ENCODE measurements at regions not wholly inside any gene's neighbourhood (a gene's known extent, or its start where the extent isn't known, plus 50 kb on each side); places are given as distances from the start of the nearest gene placed in this dataset.
"Not testable (repeated sequence)": the region's sequence is repeated elsewhere in the genome, so short reads cannot be mapped to it uniquely, and the experiment has no call there.

DNA sequence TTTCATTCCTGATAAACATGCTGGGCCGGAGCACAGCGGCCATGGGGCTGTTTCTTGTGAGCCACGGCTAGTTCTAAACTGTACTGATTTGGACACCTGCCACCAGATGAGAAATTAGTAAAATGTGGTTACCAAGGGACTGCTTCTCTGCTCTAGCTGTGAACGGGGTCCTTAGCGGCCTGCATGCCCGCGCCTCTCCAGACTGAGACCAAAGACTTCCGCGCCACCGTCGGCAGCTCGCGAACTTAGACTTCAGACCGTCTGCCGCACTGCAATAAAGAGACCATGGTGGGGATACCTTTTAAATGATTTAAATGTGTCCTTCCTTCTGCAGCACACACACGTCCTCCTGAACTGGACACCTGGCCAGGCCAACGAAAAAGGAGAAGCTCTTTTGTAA is 116.4 kb downstream of the BMS1 start:
- ChIA-PET POLR2A (no interaction called here), CTCF (no interaction called here)
- H3K27ac ChIP-seq (ENCODE audit: low read depth in 1 of 2, low read length in 2 of 2), result no peak overlapping the region
- peaks cover 10% of the 10 kb centered on the region for H3K9me3 Mint-ChIP-seq
- H3K27ac Mint-ChIP-seq, result no peak overlapping the region
- H3K9me3 ChIP-seq (ENCODE audit: control insufficient read depth in 1 of 2, insufficient read depth in 1 of 2, low read length in 2 of 2), result peaks cover 12 to 44% of the 10 kb centered on the region in 2 experiments
- no peak overlapping the region for H3K4me3 Mint-ChIP-seq
- peaks cover 54% of the 10 kb centered on the region for H3K27me3 Mint-ChIP-seq
- no peaks in the 10 kb centered on the region for H3K4me1 ChIP-seq (ENCODE audit: insufficient read depth, low read length)
- H3K27me3 ChIP-seq (ENCODE audit: control insufficient read depth in 1 of 2, insufficient read depth in 2 of 2, low read length in 2 of 2), result peaks cover 34% of the 10 kb centered on the region in 2 experiments
- no peaks in the 10 kb centered on the region for H3K36me3 ChIP-seq (ENCODE audit: insufficient read depth, low read length)
- DNase-seq (no peak), ATAC-seq (ENCODE audit: poor library complexity) (no peak)
- TF ChIP-seq, protein P1, sequence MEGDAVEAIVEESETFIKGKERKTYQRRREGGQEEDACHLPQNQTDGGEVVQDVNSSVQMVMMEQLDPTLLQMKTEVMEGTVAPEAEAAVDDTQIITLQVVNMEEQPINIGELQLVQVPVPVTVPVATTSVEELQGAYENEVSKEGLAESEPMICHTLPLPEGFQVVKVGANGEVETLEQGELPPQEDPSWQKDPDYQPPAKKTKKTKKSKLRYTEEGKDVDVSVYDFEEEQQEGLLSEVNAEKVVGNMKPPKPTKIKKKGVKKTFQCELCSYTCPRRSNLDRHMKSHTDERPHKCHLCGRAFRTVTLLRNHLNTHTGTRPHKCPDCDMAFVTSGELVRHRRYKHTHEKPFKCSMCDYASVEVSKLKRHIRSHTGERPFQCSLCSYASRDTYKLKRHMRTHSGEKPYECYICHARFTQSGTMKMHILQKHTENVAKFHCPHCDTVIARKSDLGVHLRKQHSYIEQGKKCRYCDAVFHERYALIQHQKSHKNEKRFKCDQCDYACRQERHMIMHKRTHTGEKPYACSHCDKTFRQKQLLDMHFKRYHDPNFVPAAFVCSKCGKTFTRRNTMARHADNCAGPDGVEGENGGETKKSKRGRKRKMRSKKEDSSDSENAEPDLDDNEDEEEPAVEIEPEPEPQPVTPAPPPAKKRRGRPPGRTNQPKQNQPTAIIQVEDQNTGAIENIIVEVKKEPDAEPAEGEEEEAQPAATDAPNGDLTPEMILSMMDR (IDR thresholded peaks at IDR 0.05), result no peak
- no peaks in the 10 kb centered on the region for H3K36me3 Mint-ChIP-seq (ENCODE audit: low read depth)
- no peak overlapping the region for H3K4me3 ChIP-seq (ENCODE audit: low read length)
- no peaks in the 10 kb centered on the region for H3K4me1 Mint-ChIP-seq (ENCODE audit: low read depth)
- intact Hi-C loops (cut with DNase I, micrococcal nuclease), result no loop called here

DNA sequence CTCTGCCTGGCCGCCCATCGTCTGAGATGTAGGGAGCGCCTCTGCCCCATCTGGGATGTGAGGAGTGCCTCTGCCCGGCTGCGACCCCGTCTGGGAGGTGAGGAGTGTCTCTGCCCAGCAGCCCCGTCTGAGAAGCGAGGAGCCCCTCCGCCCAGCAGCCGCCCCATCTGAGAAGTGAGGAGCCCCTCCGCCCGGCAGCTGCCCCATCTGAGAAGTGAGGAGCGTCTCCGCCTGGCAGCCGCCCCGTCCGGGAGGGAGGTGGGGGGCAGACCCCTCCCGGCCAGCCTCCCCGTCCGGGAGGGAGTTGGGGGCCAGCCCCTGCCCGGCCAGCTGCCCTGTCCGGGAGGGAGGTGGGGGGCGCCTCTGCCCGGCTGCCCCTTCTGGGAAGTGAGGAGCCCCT is 117.8 kb downstream of the BMS1 start:
- CTCF ChIA-PET; H3K4me3 Mint-ChIP-seq; ATAC-seq (ENCODE audit: poor library complexity); POLR2A ChIA-PET; DNase-seq; H3K4me1 Mint-ChIP-seq (ENCODE audit: low read depth); H3K4me1 ChIP-seq (ENCODE audit: insufficient read depth, low read length); H3K4me3 ChIP-seq (ENCODE audit: low read length); H3K27ac ChIP-seq (ENCODE audit: low read depth in 1 of 2, low read length in 2 of 2); H3K27ac Mint-ChIP-seq; intact Hi-C loops (cut with DNase I, micrococcal nuclease); H3K36me3 Mint-ChIP-seq (ENCODE audit: low read depth); H3K36me3 ChIP-seq (ENCODE audit: insufficient read depth, low read length): not testable (repeated sequence)
- Mint-ChIP-seq H3K9me3 (peaks cover 11% of the 10 kb centered on the region), H3K27me3 (peaks cover 49% of the 10 kb centered on the region)
- peaks cover 31 to 32% of the 10 kb centered on the region in 2 experiments for H3K27me3 ChIP-seq (ENCODE audit: control insufficient read depth in 1 of 2, insufficient read depth in 2 of 2, low read length in 2 of 2)
- H3K9me3 ChIP-seq (ENCODE audit: control insufficient read depth in 1 of 2, insufficient read depth in 1 of 2, low read length in 2 of 2), result peaks cover 12 to 44% of the 10 kb centered on the region in 2 experiments

DNA sequence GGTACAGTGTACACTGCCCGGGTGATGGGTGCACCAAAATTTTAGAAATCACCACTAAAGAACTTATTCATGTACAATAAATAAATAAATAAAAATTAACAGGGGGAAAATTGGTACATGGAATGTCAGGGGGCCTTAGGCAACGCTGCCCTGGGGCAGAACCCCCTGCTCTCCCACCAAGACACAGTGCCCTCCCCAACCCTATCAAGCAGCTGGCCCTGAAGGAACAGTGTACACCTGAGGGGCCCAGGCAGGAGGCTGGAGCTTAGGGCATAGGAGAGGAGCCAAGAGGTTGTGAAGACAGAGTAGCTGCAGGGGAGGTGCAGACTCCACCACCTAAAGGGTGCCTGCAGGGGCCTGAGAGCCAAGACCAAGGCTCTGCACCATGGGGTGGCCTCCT is 128.8 kb downstream of the BMS1 start:
- TF ChIP-seq, protein P1 (IDR thresholded peaks at IDR 0.05), result no peak
- Histone ChIP-seq H3K9me3 (ENCODE audit: control insufficient read depth in 1 of 2, insufficient read depth in 1 of 2, low read length in 2 of 2) (peaks cover 5 to 6% of the 10 kb centered on the region in 2 experiments), H3K4me3 (ENCODE audit: low read length) (no peak overlapping the region), H3K36me3 (ENCODE audit: insufficient read depth, low read length) (no peaks in the 10 kb centered on the region), H3K27me3 (ENCODE audit: control insufficient read depth in 1 of 2, insufficient read depth in 2 of 2, low read length in 2 of 2) (no peaks in the 10 kb centered on the region), H3K4me1 (ENCODE audit: insufficient read depth, low read length) (no peaks in the 10 kb centered on the region), H3K27ac (ENCODE audit: low read depth in 1 of 2, low read length in 2 of 2) (no peak overlapping the region)
- ChIA-PET CTCF (no interaction called here), POLR2A (no interaction called here)
- Mint-ChIP-seq H3K27me3 (peaks cover 17% of the 10 kb centered on the region), H3K4me3 (no peak overlapping the region), H3K4me1 (ENCODE audit: low read depth) (no peaks in the 10 kb centered on the region), H3K36me3 (ENCODE audit: low read depth) (no peaks in the 10 kb centered on the region), H3K9me3 (peaks cover 17% of the 10 kb centered on the region), H3K27ac (no peak overlapping the region)
- intact Hi-C loops (cut with DNase I, micrococcal nuclease), result no loop called here
- DNase-seq, result no peak
- ATAC-seq (ENCODE audit: poor library complexity), result no peak

DNA sequence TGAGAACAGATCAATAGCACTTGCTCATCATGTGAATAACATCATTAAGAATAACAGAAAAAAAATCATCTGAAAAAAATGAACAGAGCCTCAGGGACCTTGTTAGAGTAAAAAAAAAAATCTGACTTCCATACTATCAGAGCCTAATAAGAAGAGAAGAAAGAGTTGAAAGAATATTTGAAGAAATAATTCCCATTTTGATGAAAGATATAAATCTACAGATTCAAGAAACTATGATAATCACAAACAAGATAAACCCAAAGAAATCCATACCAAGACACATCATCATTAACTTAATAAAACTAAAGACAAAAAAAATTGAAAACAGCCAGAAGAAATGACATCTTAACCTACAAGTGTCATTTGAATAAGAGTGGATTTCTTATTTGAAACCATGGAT is 134.4 kb downstream of the BMS1 start:
- no peaks in the 10 kb centered on the region for H3K36me3 ChIP-seq (ENCODE audit: insufficient read depth, low read length)
- no peak overlapping the region for H3K27ac Mint-ChIP-seq
- no peaks in the 10 kb centered on the region for H3K4me1 Mint-ChIP-seq (ENCODE audit: low read depth)
- no peaks in the 10 kb centered on the region for H3K27me3 ChIP-seq (ENCODE audit: control insufficient read depth in 1 of 2, insufficient read depth in 2 of 2, low read length in 2 of 2)
- ATAC-seq (ENCODE audit: poor library complexity) (no peak), DNase-seq (no peak)
- intact Hi-C loops (cut with DNase I, micrococcal nuclease), result no loop called here
- H3K36me3 Mint-ChIP-seq (ENCODE audit: low read depth), result no peaks in the 10 kb centered on the region
- H3K9me3 ChIP-seq (ENCODE audit: control insufficient read depth in 1 of 2, insufficient read depth in 1 of 2, low read length in 2 of 2), result peaks cover 5 to 7% of the 10 kb centered on the region in 2 experiments
- TF ChIP-seq, protein P1 (IDR thresholded peaks at IDR 0.05), result no peak
- peaks cover 4% of the 10 kb centered on the region for H3K27me3 Mint-ChIP-seq
- no peak overlapping the region for H3K27ac ChIP-seq (ENCODE audit: low read depth in 1 of 2, low read length in 2 of 2)
- POLR2A ChIA-PET, result no interaction called here
- peaks cover 16% of the 10 kb centered on the region for H3K9me3 Mint-ChIP-seq
- CTCF ChIA-PET, result no interaction called here
- no peaks in the 10 kb centered on the region for H3K4me1 ChIP-seq (ENCODE audit: insufficient read depth, low read length)
- H3K4me3 Mint-ChIP-seq, result no peak overlapping the region
- no peak overlapping the region for H3K4me3 ChIP-seq (ENCODE audit: low read length)
